Activated CD8-positive, alpha-beta T cell treated with anti-CD3 and anti-CD28 coated beads for 36 hours (primary cell): ENCODE measurements at regions not wholly inside any gene's neighbourhood (a gene's known extent, or its start where the extent isn't known, plus 50 kb on each side); places are given as distances from the start of the nearest gene placed in this dataset.

Experiments used
- ATAC-seq: fragments of 200-7000 bp; cut with Tn5 transposase; one replicate; pipeline ENCODE4 v1.10.0; 2021; ENCODE audit warnings: mild to moderate bottlenecking, moderate library complexity
- CTCF ChIA-PET: fragments of 350-600 bp; sonication (Branson Sonifier 250); formaldehyde crosslinking; loops from one replicate; lab custom pipeline; 2021; ENCODE audit warnings: antibody characterized with exemption; lab: Charles Lee
- POLR2A ChIA-PET: fragments of 350-600 bp; sonication (Branson Sonifier 250); formaldehyde crosslinking; loops from one replicate; lab custom pipeline; 2021; ENCODE audit warnings: antibody characterized with exemption; lab: Charles Lee
- DNase-seq: peaks from one replicate; pipeline ENCODE4 v3.0.0-alpha.2; 2020
- H3K27ac Mint-ChIP-seq: one replicate; pipeline ENCODE4 v1.8.0; 2021; ENCODE audit warnings: mild to moderate bottlenecking, mixed read lengths
- H3K27me3 Mint-ChIP-seq: one replicate; pipeline ENCODE4 v1.8.0; 2021; ENCODE audit warnings: mixed read lengths
- H3K36me3 Mint-ChIP-seq: one replicate; pipeline ENCODE4 v1.8.0; 2021; ENCODE audit warnings: low read depth, mixed read lengths
- H3K4me1 Mint-ChIP-seq: one replicate; pipeline ENCODE4 v1.8.0; 2021; ENCODE audit warnings: low read depth, mixed read lengths
- H3K4me3 Mint-ChIP-seq: one replicate; pipeline ENCODE4 v1.8.0; 2021; ENCODE audit warnings: mild to moderate bottlenecking, moderate library complexity, mixed read lengths
- H3K9me3 Mint-ChIP-seq: one replicate; pipeline ENCODE4 v1.8.0; 2021; ENCODE audit warnings: mixed read lengths
- CTCF ChIP-seq: fragments of 200-600 bp; IDR thresholded peaks from one replicate; pipeline ENCODE4 v1.8.0; 2022; ENCODE audit warnings: antibody characterized with exemption, mild to moderate bottlenecking
- intact Hi-C: fragments of 100-400 bp; cut with micrococcal nuclease; formaldehyde crosslinking; loops from one replicate; pipeline ENCODE4 v1.10.0; 2022

GRCh38 chr18:75134611-75134975 lies 74.3 kb downstream of the PTGR3 start:
- Mint-ChIP-seq H3K27ac (no peak overlapping the region), H3K4me3 (no peak overlapping the region), H3K4me1 (no peaks in the 10 kb centered on the region), H3K9me3 (no peaks in the 10 kb centered on the region), H3K36me3 (no peaks in the 10 kb centered on the region), H3K27me3 (no peaks in the 10 kb centered on the region)
- TF ChIP-seq CTCF: no peak
- intact Hi-C loops: no loop called here
- DNase-seq: no peak
- ChIA-PET POLR2A (no interaction called here), CTCF (no interaction called here)
- no peak for ATAC-seq

GRCh38 chr18:75133721-75134610 lies 75.0 kb downstream of the PTGR3 start:
- Mint-ChIP-seq H3K4me1 (no peaks in the 10 kb centered on the region), H3K27ac (no peak overlapping the region), H3K36me3 (no peaks in the 10 kb centered on the region), H3K9me3 (no peaks in the 10 kb centered on the region), H3K4me3 (no peak overlapping the region), H3K27me3 (no peaks in the 10 kb centered on the region)
- ATAC-seq (no peak), DNase-seq (no peak)
- intact Hi-C loops: no loop called here
- no peak for TF ChIP-seq CTCF
- CTCF ChIA-PET: no interaction called here
- POLR2A ChIA-PET: no interaction called here

GRCh38 chr18:75132931-75133525 lies 75.9 kb downstream of the PTGR3 start:
- no peak for TF ChIP-seq CTCF
- no peaks in the 10 kb centered on the region for H3K4me1 Mint-ChIP-seq
- no peak overlapping the region for H3K27ac Mint-ChIP-seq
- intact Hi-C loops: no loop called here
- no peak overlapping the region for H3K4me3 Mint-ChIP-seq
- H3K9me3 Mint-ChIP-seq: no peaks in the 10 kb centered on the region
- no peaks in the 10 kb centered on the region for H3K27me3 Mint-ChIP-seq
- no peaks in the 10 kb centered on the region for H3K36me3 Mint-ChIP-seq
- DNase-seq: no peak
- POLR2A ChIA-PET: interaction anchor here (0.6 kb wide), 1 partner anchor 68 kb away, joined by 3 read pairs; no protein-coding TSS in a partner anchor
- no peak for ATAC-seq
- CTCF ChIA-PET: no interaction called here

GRCh38 chr18:75132098-75132870 lies 76.7 kb downstream of the PTGR3 start:
- Mint-ChIP-seq H3K27me3 (no peaks in the 10 kb centered on the region), H3K27ac (no peak overlapping the region), H3K9me3 (no peaks in the 10 kb centered on the region), H3K4me1 (no peaks in the 10 kb centered on the region), H3K4me3 (no peak overlapping the region), H3K36me3 (no peaks in the 10 kb centered on the region)
- DNase-seq: no peak
- intact Hi-C loops: no loop called here
- ChIA-PET CTCF (no interaction called here), POLR2A (interaction anchor here (0.6 kb wide), 1 partner anchor 69 kb away, joined by 3 read pairs; no protein-coding TSS in a partner anchor)
- no peak for ATAC-seq
- no peak for TF ChIP-seq CTCF
